Hindlimb muscle (tissue), 1 donor: ENCODE measurements at regions not wholly inside any gene's neighbourhood (a gene's known extent, or its start where the extent isn't known, plus 50 kb on each side); places are given as distances from the start of the nearest gene placed in this dataset.

ENCODE experiments used
- DNase-seq: peaks from one replicate; pipeline ENCODE4 v3.0.0-alpha.2; 2013

GRCh38 chr20:11218173-11218680 lies 544.4 kb upstream of the JAG1 start:
- no peak for DNase-seq

- no peak for DNase-seq
These were observed 545.4 kb upstream of the JAG1 start for GRCh38 chr20:11219192-11219591.

- no peak for DNase-seq
These were observed 547.2 kb upstream of the JAG1 start for GRCh38 chr20:11221046-11221445.

GRCh38 chr20:11222243-11222642 lies 548.4 kb upstream of the JAG1 start:
- DNase-seq, result no peak

GRCh38 chr20:11227602-11228001 lies 553.8 kb upstream of the JAG1 start:
- no peak for DNase-seq

- DNase-seq, result no peak
These were observed 556.0 kb upstream of the JAG1 start for GRCh38 chr20:11229772-11230171.

GRCh38 chr20:11230999-11231398 lies 557.2 kb upstream of the JAG1 start:
- no peak for DNase-seq

- no peak for DNase-seq
These were observed 558.2 kb upstream of the JAG1 start for GRCh38 chr20:11231742-11232648.

GRCh38 chr20:11232896-11233295 lies 559.1 kb upstream of the JAG1 start:
- DNase-seq, result no peak

- DNase-seq, result no peak
These were observed 560.4 kb upstream of the JAG1 start for GRCh38 chr20:11234181-11234580.

- DNase-seq, result no peak
These were observed 560.8 kb upstream of the JAG1 start for GRCh38 chr20:11234608-11235007.

GRCh38 chr20:11235058-11235457 lies 561.3 kb upstream of the JAG1 start:
- DNase-seq, result no peak

GRCh38 chr20:11242320-11242719 lies 568.5 kb upstream of the JAG1 start:
- no peak for DNase-seq

- no peak for DNase-seq
These were observed 571.6 kb upstream of the JAG1 start for GRCh38 chr20:11245431-11245830.

GRCh38 chr20:11246251-11246775 lies 572.5 kb upstream of the JAG1 start:
- no peak for DNase-seq

- DNase-seq, result no peak
These were observed 573.5 kb upstream of the JAG1 start for GRCh38 chr20:11247046-11248010.

GRCh38 chr20:11248011-11248409 lies 574.2 kb upstream of the JAG1 start:
- no peak for DNase-seq

GRCh38 chr20:11248687-11249638 lies 575.2 kb upstream of the JAG1 start:
- DNase-seq, result no peak

- DNase-seq, result no peak
These were observed 575.9 kb upstream of the JAG1 start for GRCh38 chr20:11249683-11250082.

- no peak for DNase-seq
These were observed 578.6 kb upstream of the JAG1 start for GRCh38 chr20:11252447-11252846.

- DNase-seq, result no peak
These were observed 581.7 kb upstream of the JAG1 start for GRCh38 chr20:11255455-11255854.

- no peak for DNase-seq
These were observed 582.1 kb upstream of the JAG1 start for GRCh38 chr20:11255860-11256259.
